Left ventricle myocardium inferior (tissue), 1 donor: ENCODE measurements at regions not wholly inside any gene's neighbourhood (a gene's known extent, or its start where the extent isn't known, plus 50 kb on each side); places are given as distances from the start of the nearest gene placed in this dataset.

Experiments
- DNase-seq: peaks from one replicate; pipeline ENCODE4 v3.0.0-alpha.2; 2020
- H3K27ac ChIP-seq: fragments of 200-600 bp; replicated peaks from 2 replicates; pipeline ENCODE4 v1.8.0; 2021
- H3K27me3 ChIP-seq: fragments of 200-600 bp; 2 replicates; pipeline ENCODE4 v1.8.0; 2021; ENCODE audit warnings: low read depth
- H3K36me3 ChIP-seq: fragments of 200-600 bp; 2 replicates; pipeline ENCODE4 v1.8.0; 2021
- H3K4me1 ChIP-seq: fragments of 200-600 bp; 2 replicates; pipeline ENCODE4 v1.8.0; 2021
- H3K4me3 ChIP-seq: fragments of 200-600 bp; 2 replicates; pipeline ENCODE4 v1.8.0; 2021; ENCODE audit warnings: mild to moderate bottlenecking, moderate library complexity
- H3K9me3 ChIP-seq: fragments of 200-600 bp; replicated peaks from 2 replicates; pipeline ENCODE4 v1.8.0; 2021
- CTCF ChIP-seq: fragments of 200-600 bp; IDR thresholded peaks from 2 replicates; pipeline ENCODE4 v1.8.0; 2021; ENCODE audit warnings: antibody characterized with exemption, mild to moderate bottlenecking, borderline replicate concordance
- intact Hi-C: fragments of 100-400 bp; cut with micrococcal nuclease; formaldehyde crosslinking; loops from one replicate; pipeline ENCODE4 v1.11.0; 2022
- donor health status: DM: no; HTN: yes; CAD: no; lungs with severe emphysema.

GRCh38 chr2:234691968-234692955 lies 195.4 kb upstream of the ARL4C start:
- Histone ChIP-seq H3K4me3 (no peak overlapping the region), H3K9me3 (peaks cover 27% of the 10 kb centered on the region), H3K4me1 (peaks cover 11% of the 10 kb centered on the region), H3K36me3 (no peaks in the 10 kb centered on the region), H3K27me3 (no peaks in the 10 kb centered on the region), H3K27ac (no peak overlapping the region)
- intact Hi-C loops, result no loop called here
- no peak for DNase-seq
- no peak for TF ChIP-seq CTCF

- intact Hi-C loops, result no loop called here
- H3K27ac ChIP-seq, result no peak overlapping the region
These were observed 194.3 kb upstream of the ARL4C start for GRCh38 chr2:234691214-234691575.

GRCh38 chr2:234690569-234691213 lies 193.8 kb upstream of the ARL4C start:
- TF ChIP-seq CTCF, result no peak
- DNase-seq, result no peak
- H3K36me3 ChIP-seq, result no peaks in the 10 kb centered on the region
- no peak overlapping the region for H3K27ac ChIP-seq
- peaks cover 11% of the 10 kb centered on the region for H3K4me1 ChIP-seq
- no peaks in the 10 kb centered on the region for H3K27me3 ChIP-seq
- no peak overlapping the region for H3K4me3 ChIP-seq
- intact Hi-C loops, result no loop called here
- peaks cover 11% of the 10 kb centered on the region for H3K9me3 ChIP-seq

More at GRCh38 chr2:234691214-234691575, 194.3 kb upstream of the ARL4C start:
- H3K4me1 ChIP-seq, result peaks cover 11% of the 10 kb centered on the region
- H3K27me3 ChIP-seq, result no peaks in the 10 kb centered on the region
- no peak overlapping the region for H3K4me3 ChIP-seq
- peaks cover 16% of the 10 kb centered on the region for H3K9me3 ChIP-seq
- no peaks in the 10 kb centered on the region for H3K36me3 ChIP-seq
- DNase-seq, result no peak
- TF ChIP-seq CTCF, result no peak

- DNase-seq, result no peak
- peaks cover 11% of the 10 kb centered on the region for H3K4me1 ChIP-seq
- TF ChIP-seq CTCF, result no peak
- intact Hi-C loops, result no loop called here
- no peak overlapping the region for H3K4me3 ChIP-seq
- H3K36me3 ChIP-seq, result no peaks in the 10 kb centered on the region
- peaks cover 4% of the 10 kb centered on the region for H3K9me3 ChIP-seq
- no peak overlapping the region for H3K27ac ChIP-seq
- H3K27me3 ChIP-seq, result no peaks in the 10 kb centered on the region
These were observed 193.1 kb upstream of the ARL4C start for GRCh38 chr2:234689911-234690379.

GRCh38 chr2:234687718-234688475 lies 191.0 kb upstream of the ARL4C start:
- intact Hi-C loops, result no loop called here
- TF ChIP-seq CTCF, result no peak
- no peak for DNase-seq
- Histone ChIP-seq H3K9me3 (no peaks in the 10 kb centered on the region), H3K4me1 (peaks cover 11% of the 10 kb centered on the region), H3K27ac (no peak overlapping the region), H3K27me3 (no peaks in the 10 kb centered on the region), H3K4me3 (no peak overlapping the region), H3K36me3 (no peaks in the 10 kb centered on the region)
